CD14-positive monocyte (primary cell): ENCODE measurements at regions not wholly inside any gene's neighbourhood (a gene's known extent, or its start where the extent isn't known, plus 50 kb on each side); places are given as distances from the start of the nearest gene placed in this dataset.

Experiments
- DNase-seq, 3 donors: peaks; one replicate each; pipeline ENCODE4 v3.0.0-alpha.2; 2011 to 2022
- H2AFZ ChIP-seq: 2 replicates; pipeline ENCODE4 v1.6.0; 2012; ENCODE audit warnings: mild to moderate bottlenecking, low read depth, low read length, inconsistent platforms; ENCODE audit not compliant: insufficient read depth, poor library complexity, severe bottlenecking
- H3K27ac ChIP-seq, 2 donors: 1 replicate in 1 of 2; 2 replicates in 1 of 2; pipeline ENCODE4 v1.5.1; 2012 to 2013; ENCODE audit warnings: low read length in 2 of 2, control low read depth in 1 of 2, inconsistent platforms in 1 of 2, low read depth in 1 of 2, mild to moderate bottlenecking in 1 of 2
- H3K27me3 ChIP-seq, 2 donors: one replicate each; pipeline versions ENCODE4 v1.6.0 to v1.6.1; 2011 to 2013; ENCODE audit warnings: low read length in 2 of 2; ENCODE audit not compliant: control insufficient read depth in 2 of 2, insufficient read depth in 2 of 2
- H3K36me3 ChIP-seq, 2 donors: replicated peaks in 1 of 2; 1 replicate in 1 of 2; 2 replicates in 1 of 2; pipeline versions ENCODE4 v1.5.1 to v1.6.1; 2012 to 2013; ENCODE audit warnings: low read length in 2 of 2, control low read depth in 1 of 2, inconsistent platforms in 1 of 2, mild to moderate bottlenecking in 1 of 2; ENCODE audit not compliant: insufficient read depth in 2 of 2, control insufficient read depth in 1 of 2
- H3K4me1 ChIP-seq, 2 donors: 1 replicate in 1 of 2; 2 replicates in 1 of 2; pipeline versions ENCODE4 v1.5.1 to v1.6.1; 2012 to 2013; ENCODE audit warnings: low read length in 2 of 2, control low read depth in 1 of 2, inconsistent platforms in 1 of 2, mild to moderate bottlenecking in 1 of 2, moderate library complexity in 1 of 2; ENCODE audit not compliant: insufficient read depth in 2 of 2, control insufficient read depth in 1 of 2
- H3K4me2 ChIP-seq: replicated peaks from 2 replicates; pipeline ENCODE3; 2012; ENCODE audit warnings: low read length, moderate library complexity, mild to moderate bottlenecking; ENCODE audit not compliant: poor library complexity, severe bottlenecking; ENCODE audit errors: extremely low read depth
- H3K4me3 ChIP-seq, 3 experiments: fragments of 200-600 bp in 1 of 3; sonication (generic) in 1 of 3; replicated peaks in 1 of 3; 1 replicate in 2 of 3; 2 replicates in 1 of 3; pipeline ENCODE4 v1.5.1; 2011 to 2013; ENCODE audit warnings: low read length in 3 of 3, mild to moderate bottlenecking in 3 of 3, control low read depth in 2 of 3, low read depth in 2 of 3, inconsistent platforms in 1 of 3, moderate library complexity in 1 of 3
- H3K79me2 ChIP-seq: 2 replicates; pipeline ENCODE4 v1.6.0; 2012; ENCODE audit warnings: mild to moderate bottlenecking, control low read depth, inconsistent platforms, low read length, moderate library complexity; ENCODE audit not compliant: insufficient read depth
- H3K9ac ChIP-seq: 2 replicates; pipeline ENCODE4 v1.6.0; 2017; ENCODE audit warnings: low read length, mild to moderate bottlenecking; ENCODE audit not compliant: insufficient read depth, poor library complexity, severe bottlenecking
- H3K9me3 ChIP-seq, 2 donors: replicated peaks in 1 of 2; 1 replicate in 1 of 2; 2 replicates in 1 of 2; pipeline versions ENCODE4 v1.5.1 to v1.6.1; 2012 to 2013; ENCODE audit warnings: low read length in 2 of 2, control low read depth in 1 of 2; ENCODE audit not compliant: control insufficient read depth in 1 of 2, insufficient read depth in 1 of 2
- H4K20me1 ChIP-seq: 2 replicates; pipeline ENCODE4 v1.6.0; 2012; ENCODE audit warnings: mild to moderate bottlenecking, low read length, control low read depth, moderate library complexity; ENCODE audit not compliant: insufficient read depth
- H3K27ac Mint-ChIP-seq, 7 donors: one replicate each; pipeline ENCODE4 v1.8.0; 2020; ENCODE audit warnings: mild to moderate bottlenecking in 7 of 7, mixed read lengths in 7 of 7, moderate library complexity in 6 of 7, inconsistent platforms in 2 of 7
- H3K27me3 Mint-ChIP-seq, 3 donors: one replicate each; pipeline ENCODE4 v1.8.0; 2021 to 2022; ENCODE audit warnings: low read depth in 3 of 3, mild to moderate bottlenecking in 3 of 3, mixed read lengths in 3 of 3, moderate library complexity in 3 of 3, inconsistent platforms in 1 of 3
- H3K36me3 Mint-ChIP-seq, 2 donors: one replicate each; pipeline ENCODE4 v1.8.0; 2020; ENCODE audit warnings: mixed read lengths in 2 of 2, inconsistent platforms in 1 of 2, mild to moderate bottlenecking in 1 of 2
- H3K4me1 Mint-ChIP-seq: one replicate; pipeline ENCODE4 v1.8.0; 2020; ENCODE audit warnings: mild to moderate bottlenecking, mixed read lengths
- H3K4me3 Mint-ChIP-seq, 2 donors: one replicate each; pipeline ENCODE4 v1.8.0; 2020; ENCODE audit warnings: mild to moderate bottlenecking in 2 of 2, mixed read lengths in 2 of 2, moderate library complexity in 1 of 2
- H3K9me3 Mint-ChIP-seq, 7 donors: one replicate each; pipeline ENCODE4 v1.8.0; 2020 to 2022; ENCODE audit warnings: mixed read lengths in 7 of 7, mild to moderate bottlenecking in 6 of 7, moderate library complexity in 6 of 7, inconsistent platforms in 2 of 7
- CTCF ChIP-seq: fragments of 200-600 bp; IDR thresholded peaks from one replicate; pipeline ENCODE4 v1.8.0; 2022; ENCODE audit warnings: antibody characterized with exemption, mild to moderate bottlenecking
- WGBS: methylation state at CpG from one replicate; pipeline ENCODE4 v1.1.5; 2013; ENCODE audit warnings: missing lambda C conversion rate; ENCODE audit not compliant: insufficient coverage; 5-methylcytosine and 5-hydroxymethylcytosine counted together
- intact Hi-C, 2 donors: fragments of 100-400 bp; cut with micrococcal nuclease; formaldehyde crosslinking; loops; one replicate each; pipeline versions ENCODE4 v1.15.0 to v1.15.1; 2023

DNA sequence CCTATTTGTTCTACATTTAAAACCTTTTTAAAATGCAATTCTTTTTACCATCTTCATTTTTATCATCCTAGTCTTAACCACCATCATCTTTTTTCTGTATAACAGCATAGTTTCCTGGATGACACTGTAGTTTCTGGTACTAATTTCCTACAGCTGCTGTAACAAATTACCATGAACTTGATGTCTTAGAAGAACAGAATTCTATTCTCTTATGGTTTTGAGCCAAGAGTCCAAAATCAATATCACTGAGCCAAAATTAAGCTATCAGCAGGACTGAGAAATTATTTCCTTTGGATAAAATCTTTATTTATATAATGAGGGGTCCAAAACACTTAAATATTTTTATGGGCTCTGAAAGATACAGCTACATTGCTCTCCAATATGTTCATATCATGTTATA, 539.3 kb downstream of the METTL4 start:
- intact Hi-C loops = no loop called here
- H3K27me3 Mint-ChIP-seq = peaks cover 0 to 2% (median 0%) of the 10 kb centered on the region in 3 donors
- Histone ChIP-seq H3K4me2 (no peak overlapping the region), H3K9me3 (no peaks in the 10 kb centered on the region), H3K4me1 (no peaks in the 10 kb centered on the region), H3K9ac (no peak overlapping the region), H3K79me2 (no peaks in the 10 kb centered on the region), H2AFZ (no peak overlapping the region), H3K27me3 (no peaks in the 10 kb centered on the region), H3K36me3 (no peaks in the 10 kb centered on the region), H3K4me3 (no peak overlapping the region), H3K27ac (no peak overlapping the region), H4K20me1 (no peaks in the 10 kb centered on the region)
- H3K4me3 Mint-ChIP-seq = no peak overlapping the region
- no peaks in the 10 kb centered on the region for H3K36me3 Mint-ChIP-seq
- H3K4me1 Mint-ChIP-seq = no peaks in the 10 kb centered on the region
- peaks cover 0 to 8% (median 2%) of the 10 kb centered on the region in 7 donors for H3K9me3 Mint-ChIP-seq
- no peak for TF ChIP-seq CTCF
- DNase-seq = no peak
- no peak overlapping the region for H3K27ac Mint-ChIP-seq

DNA sequence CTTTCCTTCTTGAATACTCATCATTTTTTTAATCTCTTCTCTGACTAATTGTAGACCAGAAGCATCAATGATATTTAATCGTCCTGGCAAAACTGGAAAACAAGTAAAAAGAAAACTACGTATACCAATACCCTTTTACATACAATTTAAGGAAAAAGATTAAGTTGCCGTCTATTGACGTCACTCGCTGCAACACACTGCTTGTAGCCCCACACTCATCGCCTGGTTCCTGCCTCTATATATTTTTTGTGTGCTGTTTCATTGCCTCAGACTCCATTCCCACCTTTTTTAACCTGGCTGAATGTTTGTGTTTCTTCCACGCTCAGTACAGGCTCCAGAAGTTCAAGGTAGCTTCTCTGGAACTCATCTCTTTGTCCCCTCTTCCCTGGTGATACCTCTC, 536.2 kb downstream of the METTL4 start:
- no peaks in the 10 kb centered on the region for H3K4me1 Mint-ChIP-seq
- H3K9me3 Mint-ChIP-seq = peaks cover 0 to 7% (median 1%) of the 10 kb centered on the region in 7 donors
- TF ChIP-seq CTCF = no peak
- no peak for DNase-seq
- Histone ChIP-seq H3K4me3 (no peak overlapping the region), H3K27ac (no peak overlapping the region), H3K9me3 (no peaks in the 10 kb centered on the region), H3K9ac (no peak overlapping the region), H2AFZ (no peak overlapping the region), H3K4me2 (no peak overlapping the region), H4K20me1 (no peaks in the 10 kb centered on the region), H3K36me3 (no peaks in the 10 kb centered on the region), H3K4me1 (no peaks in the 10 kb centered on the region), H3K79me2 (no peaks in the 10 kb centered on the region), H3K27me3 (no peaks in the 10 kb centered on the region)
- peaks cover 0 to 5% (median 2%) of the 10 kb centered on the region in 3 donors for H3K27me3 Mint-ChIP-seq
- 98% methylated on average over 5 of the region's 7 CpGs for WGBS
- H3K36me3 Mint-ChIP-seq = no peaks in the 10 kb centered on the region
- H3K4me3 Mint-ChIP-seq = no peak overlapping the region
- H3K27ac Mint-ChIP-seq = no peak overlapping the region
- intact Hi-C loops = no loop called here
